OCI-LY3 (cell line): ENCODE measurements at regions not wholly inside any gene's neighbourhood (a gene's known extent, or its start where the extent isn't known, plus 50 kb on each side); places are given as distances from the start of the nearest gene placed in this dataset.

ENCODE experiments used
- H2AFZ ChIP-seq: fragments of 200-600, 300-600 bp; shearing (Covaris generic); 2 replicates; pipeline ENCODE4 v1.6.0; 2014; ENCODE audit warnings: antibody characterized with exemption, low read depth, low read length
- H3K27ac ChIP-seq: fragments of 200-600, 300-600 bp; sonication (generic); 2 replicates; pipeline ENCODE4 v1.5.1; 2014; ENCODE audit warnings: mild to moderate bottlenecking, low read length, moderate library complexity, mixed read lengths
- H3K27me3 ChIP-seq: fragments of 200-600, 300-600 bp; sonication (generic); 2 replicates; pipeline ENCODE4 v1.6.1; 2014; ENCODE audit warnings: low read depth, low read length, mixed read lengths
- H3K36me3 ChIP-seq: fragments of 200-600, 300-600 bp; sonication (generic); replicated peaks from 2 replicates; pipeline ENCODE3; 2014; ENCODE audit warnings: low read depth, low read length, mixed read lengths
- H3K4me1 ChIP-seq: fragments of 300-600, 200-600 bp; sonication (generic); 2 replicates; pipeline ENCODE4 v1.6.1; 2014; ENCODE audit warnings: low read length, mixed read lengths
- H3K4me2 ChIP-seq: fragments of 200-600, 300-600 bp; sonication (generic); 2 replicates; pipeline ENCODE4 v1.6.1; 2014; ENCODE audit warnings: low read length, mixed read lengths
- H3K4me3 ChIP-seq: fragments of 300-600, 200-600 bp; sonication (generic); 2 replicates; pipeline ENCODE4 v1.5.1; 2014; ENCODE audit warnings: antibody characterized with exemption, mild to moderate bottlenecking, low read length, moderate library complexity
- H3K79me2 ChIP-seq: fragments of 300-600, 200-600 bp; shearing (Covaris generic); 2 replicates; pipeline ENCODE4 v1.6.1; 2014; ENCODE audit warnings: mild to moderate bottlenecking, low read length, mixed read lengths
- H3K9ac ChIP-seq: fragments of 300-600, 200-600 bp; shearing (Covaris generic); 2 replicates; pipeline ENCODE4 v1.6.0; 2014; ENCODE audit warnings: mild to moderate bottlenecking, low read length, moderate library complexity
- H3K9me3 ChIP-seq: fragments of 200-600, 300-600 bp; shearing (Covaris generic); 2 replicates; pipeline ENCODE4 v1.6.1; 2014; ENCODE audit warnings: low read length, mixed read lengths; ENCODE audit not compliant: insufficient read depth
- H4K20me1 ChIP-seq: fragments of 200-600, 300-600 bp; sonication (generic); 2 replicates; pipeline ENCODE4 v1.6.1; 2016; ENCODE audit warnings: low read length, mixed read lengths; ENCODE audit not compliant: insufficient read depth
- CTCF ChIP-seq: fragments of 200-600, 300-600 bp; sonication (generic); IDR thresholded peaks from 2 replicates; pipeline ENCODE4 v1.5.1; 2014; ENCODE audit warnings: antibody characterized with exemption, low read length, low read depth
- EZH2phosphoT487 ChIP-seq: fragments of 200-600 bp; shearing (Covaris generic); IDR thresholded peaks from 2 replicates; pipeline ENCODE4 v1.6.1; 2018; ENCODE audit warnings: antibody characterized with exemption, mixed run types, low read depth

DNA sequence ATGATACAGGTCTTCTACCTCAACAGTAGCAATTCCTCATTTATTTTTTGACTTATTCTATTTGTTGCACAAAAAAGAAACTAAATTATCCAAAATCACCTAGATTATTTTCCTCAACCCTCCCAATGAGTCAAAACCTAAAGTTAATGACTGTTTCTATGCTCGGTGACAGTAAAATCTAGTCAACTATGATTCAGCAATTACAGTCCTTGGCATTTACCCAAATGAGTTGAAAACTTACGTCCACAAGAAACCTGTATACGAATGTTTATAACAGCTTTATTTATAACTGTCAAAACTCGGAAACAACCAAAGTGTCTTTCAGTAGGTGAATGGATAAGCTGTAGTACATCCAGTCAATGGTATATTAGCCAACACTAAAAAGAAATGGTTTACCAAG is 439.3 kb downstream of the CBLN2 start:
- no peak overlapping the region for H3K27ac ChIP-seq
- H3K36me3 ChIP-seq = no peaks in the 10 kb centered on the region
- no peak overlapping the region for H2AFZ ChIP-seq
- H3K79me2 ChIP-seq = no peaks in the 10 kb centered on the region
- H3K27me3 ChIP-seq = no peaks in the 10 kb centered on the region
- no peaks in the 10 kb centered on the region for H3K9me3 ChIP-seq
- TF ChIP-seq EZH2phosphoT487 (no peak), CTCF (no peak)
- H4K20me1 ChIP-seq = no peaks in the 10 kb centered on the region
- H3K4me3 ChIP-seq = no peak overlapping the region
- H3K4me1 ChIP-seq = peaks cover 14% of the 10 kb centered on the region
- no peak overlapping the region for H3K4me2 ChIP-seq
- H3K9ac ChIP-seq = no peak overlapping the region

GRCh38 chr18:72102412-72102811 is 441.7 kb downstream of the CBLN2 start:
- H3K9ac ChIP-seq = no peak overlapping the region
- H3K27me3 ChIP-seq = no peaks in the 10 kb centered on the region
- H3K9me3 ChIP-seq = peaks cover 5% of the 10 kb centered on the region; the same call in 1 of the 2 replicates
- H3K79me2 ChIP-seq = no peaks in the 10 kb centered on the region
- no peak overlapping the region for H3K27ac ChIP-seq
- H3K36me3 ChIP-seq = no peaks in the 10 kb centered on the region
- no peak overlapping the region for H2AFZ ChIP-seq
- TF ChIP-seq CTCF = no peak
- TF ChIP-seq EZH2phosphoT487 = no peak
- H3K4me3 ChIP-seq = no peak overlapping the region
- peaks cover 4% of the 10 kb centered on the region; the same call in 1 of the 2 replicates for H3K4me1 ChIP-seq
- no peaks in the 10 kb centered on the region for H4K20me1 ChIP-seq
- H3K4me2 ChIP-seq = no peak overlapping the region

DNA sequence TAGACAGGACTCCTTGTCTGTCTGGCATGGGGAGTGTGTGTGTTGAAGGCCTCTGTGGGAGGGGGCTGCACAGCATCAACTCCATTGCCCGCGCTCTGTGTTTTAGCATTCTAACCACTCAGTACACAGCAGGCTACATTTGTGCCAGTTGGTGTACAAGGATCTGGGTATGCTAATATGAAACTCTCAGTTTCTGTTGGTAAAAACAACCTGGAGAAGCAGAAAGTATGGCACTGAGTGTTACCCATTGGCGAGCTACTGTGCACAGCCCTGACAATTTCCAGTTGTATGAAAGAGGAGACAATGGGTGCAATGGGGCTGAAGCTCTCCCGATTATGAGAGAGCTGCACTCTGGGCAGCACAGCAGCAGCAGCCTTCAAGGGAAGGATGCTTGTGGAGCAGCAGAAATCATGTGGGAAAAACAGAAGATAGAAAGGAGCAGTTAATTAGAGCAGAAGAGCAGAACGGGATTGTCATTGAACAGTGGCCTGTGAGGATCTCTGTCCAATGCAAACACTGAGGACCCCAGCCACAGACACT is 443.6 kb downstream of the CBLN2 start:
- no peak for TF ChIP-seq CTCF
- TF ChIP-seq EZH2phosphoT487 = no peak
- no peaks in the 10 kb centered on the region for H3K36me3 ChIP-seq
- peaks cover 4% of the 10 kb centered on the region; the same call in 1 of the 2 replicates for H3K4me1 ChIP-seq
- no peak overlapping the region for H3K4me3 ChIP-seq
- H3K4me2 ChIP-seq = no peak overlapping the region
- H3K27ac ChIP-seq = no peak overlapping the region
- H4K20me1 ChIP-seq = no peaks in the 10 kb centered on the region
- H3K79me2 ChIP-seq = no peaks in the 10 kb centered on the region
- H3K9me3 ChIP-seq = peaks cover 5% of the 10 kb centered on the region; the same call in 1 of the 2 replicates
- no peaks in the 10 kb centered on the region for H3K27me3 ChIP-seq
- H3K9ac ChIP-seq = no peak overlapping the region
- no peak overlapping the region for H2AFZ ChIP-seq

- H2AFZ ChIP-seq = peak overlapping the region; percentile 75
Measured at GRCh38 chr18:72091369-72091768, 452.8 kb downstream of the CBLN2 start.

More at GRCh38 chr18:72091369-72091768, 452.8 kb downstream of the CBLN2 start:
- peaks cover 40% of the 10 kb centered on the region for H3K4me1 ChIP-seq
- H3K9ac ChIP-seq = peak overlapping the region; percentile 17; the same call in 1 of the 2 replicates
- H3K27ac ChIP-seq = peak overlapping the region; percentile 58
- H3K79me2 ChIP-seq = no peaks in the 10 kb centered on the region
- H3K4me3 ChIP-seq = peak overlapping the region; percentile 41
- TF ChIP-seq CTCF = peak; percentile 31
- TF ChIP-seq EZH2phosphoT487 = no peak
- peak overlapping the region; percentile 64 for H3K4me2 ChIP-seq
- H3K27me3 ChIP-seq = no peaks in the 10 kb centered on the region
- no peaks in the 10 kb centered on the region for H3K9me3 ChIP-seq
- H3K36me3 ChIP-seq = peaks cover 16% of the 10 kb centered on the region
- no peaks in the 10 kb centered on the region for H4K20me1 ChIP-seq
